Renal pelvis (tissue), 1 donor: ENCODE measurements at regions not wholly inside any gene's neighbourhood (a gene's known extent, or its start where the extent isn't known, plus 50 kb on each side); places are given as distances from the start of the nearest gene placed in this dataset.
"Not testable (repeated sequence)": the region's sequence is repeated elsewhere in the genome, so short reads cannot be mapped to it uniquely, and the experiment has no call there.

Source experiments
- DNase-seq: peaks from one replicate; pipeline ENCODE4 v3.0.0-alpha.2; 2013

GRCh38 chr10:46645110-46645509, 66.2 kb downstream of the SYT15 start:
- not testable (repeated sequence) for DNase-seq

- DNase-seq, result not testable (repeated sequence)
Measured at GRCh38 chr10:46646132-46646531, 67.2 kb downstream of the SYT15 start.

GRCh38 chr10:46650967-46651366, 72.0 kb downstream of the SYT15 start:
- not testable (repeated sequence) for DNase-seq

- DNase-seq, result not testable (repeated sequence)
Measured at GRCh38 chr10:46657437-46657836, 78.5 kb downstream of the SYT15 start.

- not testable (repeated sequence) for DNase-seq
Measured at GRCh38 chr10:46660027-46660834, 81.3 kb downstream of the SYT15 start.

GRCh38 chr10:46660835-46661164, 81.9 kb downstream of the SYT15 start:
- DNase-seq, result not testable (repeated sequence)

- not testable (repeated sequence) for DNase-seq
Measured at GRCh38 chr10:46665536-46665935, 86.6 kb downstream of the SYT15 start.

- DNase-seq, result not testable (repeated sequence)
Measured at GRCh38 chr10:46668357-46668997, 89.5 kb downstream of the SYT15 start.

GRCh38 chr10:46677836-46678435, 99.0 kb downstream of the SYT15 start:
- DNase-seq, result not testable (repeated sequence)

- not testable (repeated sequence) for DNase-seq
Measured at GRCh38 chr10:46691397-46691796, 112.5 kb downstream of the SYT15 start.

- not testable (repeated sequence) for DNase-seq
Measured at GRCh38 chr10:46693218-46693617, 114.3 kb downstream of the SYT15 start.

GRCh38 chr10:46717264-46717663, 138.3 kb downstream of the SYT15 start:
- not testable (repeated sequence) for DNase-seq

GRCh38 chr10:46718014-46718413, 139.1 kb downstream of the SYT15 start:
- DNase-seq, result not testable (repeated sequence)

- DNase-seq, result peak; percentile 38
Measured at GRCh38 chr10:46720386-46720785, 141.5 kb downstream of the SYT15 start.

- DNase-seq, result not testable (repeated sequence)
Measured at GRCh38 chr10:46720811-46721518, 142.0 kb downstream of the SYT15 start.

GRCh38 chr10:46724258-46724657, 145.3 kb downstream of the SYT15 start:
- not testable (repeated sequence) for DNase-seq

- DNase-seq, result not testable (repeated sequence)
Measured at GRCh38 chr10:46728359-46728758, 149.4 kb downstream of the SYT15 start.

- not testable (repeated sequence) for DNase-seq
Measured at GRCh38 chr10:46730729-46731128, 151.8 kb downstream of the SYT15 start.

- DNase-seq, result not testable (repeated sequence)
Measured at GRCh38 chr10:46733635-46734261, 154.8 kb downstream of the SYT15 start.

- not testable (repeated sequence) for DNase-seq
Measured at GRCh38 chr10:46734262-46734642, 155.3 kb downstream of the SYT15 start.

GRCh38 chr10:46739919-46740318, 161.0 kb downstream of the SYT15 start:
- DNase-seq, result not testable (repeated sequence)

GRCh38 chr10:46740368-46740767, 161.4 kb downstream of the SYT15 start:
- DNase-seq, result not testable (repeated sequence)
